SK-N-SH (cell line): ENCODE measurements at regions not wholly inside any gene's neighbourhood (a gene's known extent, or its start where the extent isn't known, plus 50 kb on each side); places are given as distances from the start of the nearest gene placed in this dataset.

ENCODE experiments used
- CTCF ChIP-seq: fragments of 200-600 bp; sonication (generic); IDR thresholded peaks from 2 replicates; pipeline ENCODE4 v1.6.1; 2017; ENCODE audit warnings: antibody characterized with exemption, mild to moderate bottlenecking, moderate library complexity
- EP300 ChIP-seq, 2 experiments: IDR thresholded peaks; 2 replicates each; pipeline versions ENCODE4 v1.4.0 to v1.6.1; 2012; ENCODE audit warnings: borderline replicate concordance in 1 of 2, low read depth in 1 of 2, low read length in 1 of 2
- EZH2phosphoT487 ChIP-seq: fragments of 200-600 bp; sonication (generic); IDR thresholded peaks from 2 replicates; pipeline ENCODE4 v1.6.1; 2017; ENCODE audit warnings: low read depth, mixed run types, mild to moderate bottlenecking, antibody characterized with exemption, moderate library complexity, borderline replicate concordance
- FOXJ3 ChIP-seq: sonication (generic); formaldehyde crosslinking; IDR thresholded peaks from 2 replicates; pipeline ENCODE4 v1.5.1; 2020; ENCODE audit warnings: mild to moderate bottlenecking, missing genetic modification reagents
- RAD21 ChIP-seq: IDR thresholded peaks from 2 replicates; pipeline ENCODE4 v1.6.1; 2012; ENCODE audit warnings: mild to moderate bottlenecking, low read length
- REST ChIP-seq: IDR thresholded peaks from 2 replicates; pipeline ENCODE4 v1.6.1; 2012; ENCODE audit warnings: mild to moderate bottlenecking, low read depth, low read length, moderate library complexity
- SIN3A ChIP-seq: IDR thresholded peaks from 2 replicates; pipeline ENCODE4 v1.6.1; 2012; ENCODE audit warnings: low read depth, mild to moderate bottlenecking, low read length, moderate library complexity, borderline replicate concordance
- USF2 ChIP-seq: fragments of 150-350 bp; IDR thresholded peaks from 2 replicates; pipeline ENCODE4 v1.6.1; 2017; ENCODE audit warnings: antibody characterized with exemption, low read length, low read depth, borderline replicate concordance

GRCh38 chr18:40917056-40917455 is 1038.0 kb upstream of the PIK3C3 start:
- no peak for TF ChIP-seq EP300 (IDR thresholded peaks at IDR 0.05; ENCODE audit: borderline replicate concordance in 1 of 2, low read depth in 1 of 2, low read length in 1 of 2)
- TF ChIP-seq EZH2phosphoT487 = no peak
- no peak for TF ChIP-seq CTCF
- TF ChIP-seq SIN3A = no peak
- TF ChIP-seq RAD21 = no peak
- TF ChIP-seq USF2 = no peak
- TF ChIP-seq FOXJ3 (CRISPR knock-in tag) = no peak
- TF ChIP-seq REST = no peak
